ENCODE measurements at regions not wholly inside any gene's neighbourhood (a gene's known extent, or its start where the extent isn't known, plus 50 kb on each side); places are given as distances from the start of the nearest gene placed in this dataset.

DNA sequence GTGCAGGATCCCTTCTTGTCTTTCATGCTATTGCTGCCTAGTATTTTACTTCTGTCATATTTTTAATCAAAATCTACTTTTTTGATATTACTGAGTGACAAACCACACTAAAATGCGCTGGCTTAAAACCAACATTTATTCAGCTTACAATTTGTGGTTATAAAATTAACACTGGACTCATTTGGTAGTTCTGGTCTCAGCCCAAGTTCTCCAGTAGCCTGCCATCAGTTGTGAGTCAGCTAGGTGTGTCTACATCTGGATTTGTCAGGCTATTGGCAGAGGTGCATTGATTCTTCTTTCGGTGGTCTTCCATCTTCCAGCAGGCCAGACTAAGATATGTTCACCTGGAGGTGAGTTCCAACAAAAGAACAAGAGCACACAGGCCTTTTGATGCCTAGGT is 765.1 kb upstream of the FBXO33 start:
- H3K4me3 ChIP-seq (ENCODE audit: low read depth, low read length) = no peak overlapping the region
- TF ChIP-seq, protein P1, sequence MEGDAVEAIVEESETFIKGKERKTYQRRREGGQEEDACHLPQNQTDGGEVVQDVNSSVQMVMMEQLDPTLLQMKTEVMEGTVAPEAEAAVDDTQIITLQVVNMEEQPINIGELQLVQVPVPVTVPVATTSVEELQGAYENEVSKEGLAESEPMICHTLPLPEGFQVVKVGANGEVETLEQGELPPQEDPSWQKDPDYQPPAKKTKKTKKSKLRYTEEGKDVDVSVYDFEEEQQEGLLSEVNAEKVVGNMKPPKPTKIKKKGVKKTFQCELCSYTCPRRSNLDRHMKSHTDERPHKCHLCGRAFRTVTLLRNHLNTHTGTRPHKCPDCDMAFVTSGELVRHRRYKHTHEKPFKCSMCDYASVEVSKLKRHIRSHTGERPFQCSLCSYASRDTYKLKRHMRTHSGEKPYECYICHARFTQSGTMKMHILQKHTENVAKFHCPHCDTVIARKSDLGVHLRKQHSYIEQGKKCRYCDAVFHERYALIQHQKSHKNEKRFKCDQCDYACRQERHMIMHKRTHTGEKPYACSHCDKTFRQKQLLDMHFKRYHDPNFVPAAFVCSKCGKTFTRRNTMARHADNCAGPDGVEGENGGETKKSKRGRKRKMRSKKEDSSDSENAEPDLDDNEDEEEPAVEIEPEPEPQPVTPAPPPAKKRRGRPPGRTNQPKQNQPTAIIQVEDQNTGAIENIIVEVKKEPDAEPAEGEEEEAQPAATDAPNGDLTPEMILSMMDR (IDR thresholded peaks at IDR 0.05; ENCODE audit: low read depth, low read length) = no peak

GRCh38 chr14:40188006-40188405 is 755.8 kb upstream of the FBXO33 start:
- no peaks in the 10 kb centered on the region for H3K9me3 ChIP-seq
- H3K36me3 ChIP-seq = no peaks in the 10 kb centered on the region
- TF ChIP-seq, protein P1 (IDR thresholded peaks at IDR 0.05; ENCODE audit: low read depth, low read length) = no peak
- H3K4me1 ChIP-seq = no peaks in the 10 kb centered on the region
- DNase-seq = no peak
- H3K4me3 ChIP-seq (ENCODE audit: low read depth, low read length) = no peak overlapping the region
- no peaks in the 10 kb centered on the region for H3K27me3 ChIP-seq

More for the DNA sequence above, 765.1 kb upstream of the FBXO33 start:
- Histone ChIP-seq H3K27me3 (no peaks in the 10 kb centered on the region), H3K9me3 (no peaks in the 10 kb centered on the region), H3K36me3 (no peaks in the 10 kb centered on the region), H3K4me1 (no peaks in the 10 kb centered on the region)
- no peak for DNase-seq

DNA sequence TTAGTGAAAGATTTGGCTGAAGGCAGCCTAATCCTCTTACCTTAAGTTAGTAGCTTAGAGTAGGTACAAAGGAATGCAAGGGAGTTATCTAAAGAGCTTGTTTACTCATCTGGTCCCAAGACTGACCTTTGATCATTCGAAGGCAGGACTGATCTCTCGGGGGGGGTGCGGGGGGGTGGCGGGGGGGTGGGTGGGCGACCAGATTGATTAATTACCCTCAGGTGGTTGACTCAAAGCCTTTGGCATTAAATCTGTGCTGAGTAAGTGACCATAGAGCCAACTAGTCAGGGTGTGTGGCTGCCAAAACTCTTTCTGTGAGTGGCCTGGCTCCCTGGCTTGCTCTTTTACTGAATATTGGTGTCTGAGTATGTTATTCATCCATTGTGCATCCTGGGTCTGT is 731.9 kb upstream of the FBXO33 start:
- H3K27me3 ChIP-seq = no peaks in the 10 kb centered on the region
- TF ChIP-seq, protein P1 (IDR thresholded peaks at IDR 0.05; ENCODE audit: low read depth, low read length) = no peak
- H3K4me1 ChIP-seq = no peaks in the 10 kb centered on the region
- no peak for DNase-seq
- H3K9me3 ChIP-seq = no peaks in the 10 kb centered on the region
- H3K4me3 ChIP-seq (ENCODE audit: low read depth, low read length) = no peak overlapping the region
- no peaks in the 10 kb centered on the region for H3K36me3 ChIP-seq

DNA sequence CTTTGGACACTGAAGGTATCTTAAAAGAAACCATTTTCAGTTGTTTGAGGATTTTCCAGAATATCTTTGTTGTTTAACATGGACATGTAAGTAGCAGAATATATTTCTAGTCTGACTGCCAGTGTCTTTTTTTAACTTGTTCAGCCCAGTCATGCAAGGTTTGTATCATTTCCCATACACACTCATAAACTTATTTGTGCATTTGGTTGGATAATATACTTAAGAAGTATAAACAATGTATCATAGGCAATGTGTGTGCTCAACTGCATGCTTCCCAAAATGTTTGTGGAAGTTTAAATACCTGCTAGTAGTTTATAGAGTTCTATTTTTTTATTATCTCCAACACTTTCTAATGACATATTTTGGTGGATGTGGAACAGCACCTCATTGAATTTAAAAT is 707.4 kb upstream of the FBXO33 start:
- Histone ChIP-seq H3K9me3 (no peaks in the 10 kb centered on the region), H3K36me3 (no peaks in the 10 kb centered on the region), H3K4me3 (ENCODE audit: low read depth, low read length) (no peak overlapping the region), H3K4me1 (no peaks in the 10 kb centered on the region), H3K27me3 (no peaks in the 10 kb centered on the region)
- TF ChIP-seq, protein P1 (IDR thresholded peaks at IDR 0.05; ENCODE audit: low read depth, low read length) = no peak
- no peak for DNase-seq

DNA sequence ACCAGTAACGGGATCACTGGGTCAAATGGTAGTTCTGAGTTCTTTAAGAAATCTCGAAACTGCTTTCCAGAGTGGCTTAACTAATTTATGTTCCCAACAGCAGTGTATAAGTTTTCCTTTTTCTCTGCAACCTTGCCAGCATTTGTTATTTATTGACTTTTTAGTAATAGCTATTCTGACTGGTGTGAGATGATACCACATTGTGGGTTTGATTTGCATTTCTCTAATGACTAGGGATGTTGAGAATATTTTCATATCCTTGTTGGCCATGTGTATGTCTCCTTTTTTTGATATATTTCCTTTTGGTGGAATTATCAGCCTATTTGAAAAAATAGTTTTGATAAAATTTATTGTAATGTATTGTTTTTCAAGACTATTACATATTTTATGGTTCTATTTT is 701.2 kb upstream of the FBXO33 start:
- H3K36me3 ChIP-seq = no peaks in the 10 kb centered on the region
- no peaks in the 10 kb centered on the region for H3K27me3 ChIP-seq
- no peaks in the 10 kb centered on the region for H3K9me3 ChIP-seq
- no peak overlapping the region for H3K4me3 ChIP-seq (ENCODE audit: low read depth, low read length)
- no peaks in the 10 kb centered on the region for H3K4me1 ChIP-seq
- no peak for DNase-seq
- TF ChIP-seq, protein P1 (IDR thresholded peaks at IDR 0.05; ENCODE audit: low read depth, low read length) = no peak

GRCh38 chr14:40129159-40129558 is 696.9 kb upstream of the FBXO33 start:
- no peak for DNase-seq
- TF ChIP-seq, protein P1 (IDR thresholded peaks at IDR 0.05; ENCODE audit: low read depth, low read length) = no peak
- no peaks in the 10 kb centered on the region for H3K36me3 ChIP-seq
- no peak overlapping the region for H3K4me3 ChIP-seq (ENCODE audit: low read depth, low read length)
- H3K9me3 ChIP-seq = no peaks in the 10 kb centered on the region
- H3K4me1 ChIP-seq = no peaks in the 10 kb centered on the region
- no peaks in the 10 kb centered on the region for H3K27me3 ChIP-seq

Data from BE2C (cell line).